SK-N-SH (cell line): ENCODE measurements at regions not wholly inside any gene's neighbourhood (a gene's known extent, or its start where the extent isn't known, plus 50 kb on each side); places are given as distances from the start of the nearest gene placed in this dataset.

Experiments used
- CTCF ChIP-seq: fragments of 200-600 bp; sonication (generic); IDR thresholded peaks from 2 replicates; pipeline ENCODE4 v1.6.1; 2017; ENCODE audit warnings: antibody characterized with exemption, mild to moderate bottlenecking, moderate library complexity
- JUND ChIP-seq: IDR thresholded peaks from 2 replicates; pipeline ENCODE4 v1.4.0; 2012
- PBX3 ChIP-seq: IDR thresholded peaks from 2 replicates; pipeline ENCODE4; 2012
- POLR2AphosphoS5 ChIP-seq: IDR thresholded peaks from 2 replicates; pipeline ENCODE4 v1.6.1; 2012; ENCODE audit warnings: low read depth, low read length
- RAD21 ChIP-seq: IDR thresholded peaks from 2 replicates; pipeline ENCODE4 v1.6.1; 2012; ENCODE audit warnings: mild to moderate bottlenecking, low read length
- REST ChIP-seq: IDR thresholded peaks from 2 replicates; pipeline ENCODE4 v1.6.1; 2012; ENCODE audit warnings: mild to moderate bottlenecking, low read depth, low read length, moderate library complexity
- USF2 ChIP-seq: fragments of 150-350 bp; IDR thresholded peaks from 2 replicates; pipeline ENCODE4 v1.6.1; 2017; ENCODE audit warnings: antibody characterized with exemption, low read length, low read depth, borderline replicate concordance

GRCh38 chr2:200742426-200742825 is 69.3 kb upstream of the BZW1 start:
- no peak for TF ChIP-seq CTCF
- TF ChIP-seq POLR2AphosphoS5: no peak
- TF ChIP-seq PBX3: no peak
- TF ChIP-seq USF2: no peak
- TF ChIP-seq RAD21: no peak
- TF ChIP-seq JUND: no peak
- no peak for TF ChIP-seq REST
